ENCODE measurements at regions not wholly inside any gene's neighbourhood (a gene's known extent, or its start where the extent isn't known, plus 50 kb on each side); places are given as distances from the start of the nearest gene placed in this dataset.

- TF ChIP-seq, protein P1, sequence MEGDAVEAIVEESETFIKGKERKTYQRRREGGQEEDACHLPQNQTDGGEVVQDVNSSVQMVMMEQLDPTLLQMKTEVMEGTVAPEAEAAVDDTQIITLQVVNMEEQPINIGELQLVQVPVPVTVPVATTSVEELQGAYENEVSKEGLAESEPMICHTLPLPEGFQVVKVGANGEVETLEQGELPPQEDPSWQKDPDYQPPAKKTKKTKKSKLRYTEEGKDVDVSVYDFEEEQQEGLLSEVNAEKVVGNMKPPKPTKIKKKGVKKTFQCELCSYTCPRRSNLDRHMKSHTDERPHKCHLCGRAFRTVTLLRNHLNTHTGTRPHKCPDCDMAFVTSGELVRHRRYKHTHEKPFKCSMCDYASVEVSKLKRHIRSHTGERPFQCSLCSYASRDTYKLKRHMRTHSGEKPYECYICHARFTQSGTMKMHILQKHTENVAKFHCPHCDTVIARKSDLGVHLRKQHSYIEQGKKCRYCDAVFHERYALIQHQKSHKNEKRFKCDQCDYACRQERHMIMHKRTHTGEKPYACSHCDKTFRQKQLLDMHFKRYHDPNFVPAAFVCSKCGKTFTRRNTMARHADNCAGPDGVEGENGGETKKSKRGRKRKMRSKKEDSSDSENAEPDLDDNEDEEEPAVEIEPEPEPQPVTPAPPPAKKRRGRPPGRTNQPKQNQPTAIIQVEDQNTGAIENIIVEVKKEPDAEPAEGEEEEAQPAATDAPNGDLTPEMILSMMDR (conservative IDR thresholded peaks at IDR 0.05; ENCODE audit: low read depth, low read length): no peak
- no peak for TF ChIP-seq EZH2 (IDR thresholded peaks at IDR 0.05; ENCODE audit: borderline replicate concordance, low read depth, low read length, poor library complexity, severe bottlenecking)
Measured at GRCh38 chr20:57761413-57761734, 51.6 kb upstream of the PMEPA1 start.
